Neural crest cell (in vitro differentiated cells): ENCODE measurements at regions not wholly inside any gene's neighbourhood (a gene's known extent, or its start where the extent isn't known, plus 50 kb on each side); places are given as distances from the start of the nearest gene placed in this dataset.

Experiments used
- DNase-seq: peaks from one replicate; pipeline ENCODE4 v3.0.0; 2021; ENCODE audit warnings: low read depth, mixed read lengths, low spot score
- H3K27ac Mint-ChIP-seq: one replicate; pipeline ENCODE4 v1.8.0; 2021; ENCODE audit warnings: mild to moderate bottlenecking, mixed read lengths; ENCODE audit not compliant: unreplicated experiment
- H3K27me3 Mint-ChIP-seq: 2 replicates; pipeline ENCODE4 v1.8.0; 2021; ENCODE audit warnings: low read depth, mild to moderate bottlenecking, mixed read lengths
- H3K36me3 Mint-ChIP-seq: 2 replicates; pipeline ENCODE4 v1.8.0; 2021; ENCODE audit warnings: low read depth, mild to moderate bottlenecking, mixed read lengths
- H3K4me1 Mint-ChIP-seq: 2 replicates; pipeline ENCODE4 v1.8.0; 2021; ENCODE audit warnings: mixed read lengths
- H3K4me3 Mint-ChIP-seq: one replicate; pipeline ENCODE4 v1.8.0; 2021; ENCODE audit warnings: mild to moderate bottlenecking, mixed read lengths
- H3K9me3 Mint-ChIP-seq: 2 replicates; pipeline ENCODE4 v1.8.0; 2021; ENCODE audit warnings: mixed read lengths
- CTCF ChIP-seq: fragments of 200-600 bp; sonication (generic); conservative IDR thresholded peaks from 2 replicates; pipeline ENCODE4 v1.5.0; 2021; ENCODE audit warnings: antibody characterized with exemption, mild to moderate bottlenecking

- no peak for TF ChIP-seq CTCF
- DNase-seq = no peak
- Mint-ChIP-seq H3K4me3 (no peak overlapping the region), H3K4me1 (no peaks in the 10 kb centered on the region), H3K27me3 (peaks cover 15% of the 10 kb centered on the region), H3K36me3 (no peaks in the 10 kb centered on the region), H3K9me3 (peaks cover 6% of the 10 kb centered on the region), H3K27ac (no peak overlapping the region)
Measured at GRCh38 chr2:155273323-155273722, 574.8 kb downstream of the KCNJ3 start.

- no peaks in the 10 kb centered on the region for H3K4me1 Mint-ChIP-seq
- no peaks in the 10 kb centered on the region for H3K9me3 Mint-ChIP-seq
- no peak overlapping the region for H3K4me3 Mint-ChIP-seq
- no peaks in the 10 kb centered on the region for H3K27me3 Mint-ChIP-seq
- TF ChIP-seq CTCF = peak; percentile 24
- no peak for DNase-seq
- no peaks in the 10 kb centered on the region for H3K36me3 Mint-ChIP-seq
- H3K27ac Mint-ChIP-seq = no peak overlapping the region
Measured at GRCh38 chr2:155266583-155266982, 568.1 kb downstream of the KCNJ3 start.

GRCh38 chr2:155266109-155266508 lies 567.6 kb downstream of the KCNJ3 start:
- no peaks in the 10 kb centered on the region for H3K9me3 Mint-ChIP-seq
- H3K27me3 Mint-ChIP-seq = no peaks in the 10 kb centered on the region
- no peaks in the 10 kb centered on the region for H3K36me3 Mint-ChIP-seq
- no peak overlapping the region for H3K27ac Mint-ChIP-seq
- H3K4me3 Mint-ChIP-seq = no peak overlapping the region
- no peak for DNase-seq
- no peaks in the 10 kb centered on the region for H3K4me1 Mint-ChIP-seq
- no peak for TF ChIP-seq CTCF

GRCh38 chr2:155256803-155257202 lies 558.3 kb downstream of the KCNJ3 start:
- Mint-ChIP-seq H3K4me3 (no peak overlapping the region), H3K9me3 (no peaks in the 10 kb centered on the region), H3K4me1 (peaks cover 7% of the 10 kb centered on the region), H3K27ac (no peak overlapping the region), H3K36me3 (no peaks in the 10 kb centered on the region), H3K27me3 (no peaks in the 10 kb centered on the region)
- DNase-seq = no peak
- TF ChIP-seq CTCF = no peak

GRCh38 chr2:155250800-155251199 lies 552.3 kb downstream of the KCNJ3 start:
- DNase-seq = no peak
- Mint-ChIP-seq H3K36me3 (no peaks in the 10 kb centered on the region), H3K4me1 (no peaks in the 10 kb centered on the region), H3K27ac (no peak overlapping the region), H3K27me3 (no peaks in the 10 kb centered on the region), H3K4me3 (no peak overlapping the region), H3K9me3 (no peaks in the 10 kb centered on the region)
- peak; percentile 33 for TF ChIP-seq CTCF

GRCh38 chr2:155240176-155240575 lies 541.7 kb downstream of the KCNJ3 start:
- TF ChIP-seq CTCF = no peak
- Mint-ChIP-seq H3K4me1 (no peaks in the 10 kb centered on the region), H3K4me3 (no peak overlapping the region), H3K27ac (no peak overlapping the region), H3K36me3 (no peaks in the 10 kb centered on the region), H3K9me3 (no peaks in the 10 kb centered on the region), H3K27me3 (no peaks in the 10 kb centered on the region)
- DNase-seq = no peak
